ENCODE measurements at regions not wholly inside any gene's neighbourhood (a gene's known extent, or its start where the extent isn't known, plus 50 kb on each side); places are given as distances from the start of the nearest gene placed in this dataset.

- DNase-seq: no peak
Measured at GRCh38 chr10:83935339-83935736, 204.0 kb upstream of the GHITM start.

GRCh38 chr10:83935911-83936310, 203.4 kb upstream of the GHITM start:
- DNase-seq: no peak

GRCh38 chr10:83937161-83937560, 202.1 kb upstream of the GHITM start:
- DNase-seq: no peak

GRCh38 chr10:83937826-83938225, 201.5 kb upstream of the GHITM start:
- DNase-seq: no peak

- no peak for DNase-seq
Measured at GRCh38 chr10:83941189-83941588, 198.1 kb upstream of the GHITM start.

GRCh38 chr10:83942410-83942809, 196.9 kb upstream of the GHITM start:
- DNase-seq: no peak

GRCh38 chr10:83943049-83943448, 196.3 kb upstream of the GHITM start:
- no peak for DNase-seq

GRCh38 chr10:83943920-83944319, 195.4 kb upstream of the GHITM start:
- DNase-seq: no peak

GRCh38 chr10:83945982-83946718, 193.2 kb upstream of the GHITM start:
- DNase-seq: no peak

GRCh38 chr10:83952314-83952713, 187.0 kb upstream of the GHITM start:
- no peak for DNase-seq

- DNase-seq: no peak
Measured at GRCh38 chr10:83953589-83953988, 185.7 kb upstream of the GHITM start.

GRCh38 chr10:83954193-83954799, 185.0 kb upstream of the GHITM start:
- no peak for DNase-seq

GRCh38 chr10:83955406-83955805, 183.9 kb upstream of the GHITM start:
- DNase-seq: no peak

GRCh38 chr10:83957168-83957947, 182.0 kb upstream of the GHITM start:
- DNase-seq: no peak

GRCh38 chr10:83959328-83959727, 180.0 kb upstream of the GHITM start:
- no peak for DNase-seq

GRCh38 chr10:83960125-83960524, 179.2 kb upstream of the GHITM start:
- DNase-seq: no peak

- no peak for DNase-seq
Measured at GRCh38 chr10:83961620-83962019, 177.7 kb upstream of the GHITM start.

GRCh38 chr10:83963446-83963845, 175.9 kb upstream of the GHITM start:
- DNase-seq: no peak

GRCh38 chr10:83965473-83965872, 173.8 kb upstream of the GHITM start:
- DNase-seq: no peak

- DNase-seq: no peak
Measured at GRCh38 chr10:83968052-83968451, 171.3 kb upstream of the GHITM start.

- DNase-seq: no peak
Measured at GRCh38 chr10:83978681-83979383, 160.5 kb upstream of the GHITM start.

- no peak for DNase-seq
Measured at GRCh38 chr10:83982812-83983211, 156.5 kb upstream of the GHITM start.
